ENCODE measurements at regions not wholly inside any gene's neighbourhood (a gene's known extent, or its start where the extent isn't known, plus 50 kb on each side); places are given as distances from the start of the nearest gene placed in this dataset.

DNA sequence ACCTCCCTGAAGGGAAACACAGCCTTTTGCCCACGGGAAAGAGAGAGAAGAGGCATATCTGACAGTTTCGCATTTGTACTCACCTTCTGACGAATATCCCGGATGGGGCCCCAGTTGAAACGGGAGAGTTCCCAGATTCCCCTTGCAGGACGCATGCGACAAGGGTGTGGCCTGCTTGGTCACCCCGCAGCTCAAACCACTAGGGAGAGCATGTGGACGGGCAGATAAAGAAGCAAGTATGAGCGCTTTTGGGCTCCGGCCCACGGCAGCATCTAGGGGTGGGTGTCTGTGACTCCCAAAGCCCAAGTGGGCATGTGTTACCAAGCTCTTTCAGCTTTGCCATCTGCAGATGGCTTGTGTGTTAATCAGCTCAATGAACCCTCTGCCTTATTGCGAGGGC lies 70.1 kb upstream of the MED14 start:
- Histone ChIP-seq H3K23ac (ENCODE audit: insufficient read length, low read depth, low read length) (no peak overlapping the region), H3K18ac (ENCODE audit: insufficient read length, low read depth, low read length) (no peak overlapping the region), H2BK120ac (ENCODE audit: low read depth, low read length, poor library complexity, severe bottlenecking) (no peak overlapping the region), H4K5ac (ENCODE audit: insufficient read length, low read depth, low read length) (no peak overlapping the region), H2BK15ac (ENCODE audit: low read depth, low read length) (no peak overlapping the region), H3K27me3 (ENCODE audit: insufficient read depth, low read length) (no peaks in the 10 kb centered on the region), H4K91ac (ENCODE audit: insufficient read length, low read depth, low read length) (no peak overlapping the region), H4K20me1 (ENCODE audit: control insufficient read depth, insufficient read depth, insufficient read length) (no peaks in the 10 kb centered on the region), H3K9ac (ENCODE audit: extremely low read depth, insufficient read length, low read length) (no peak overlapping the region), H4K8ac (replicated peaks; ENCODE audit: insufficient read length, low read depth, low read length) (no peak overlapping the region), H2AFZ (ENCODE audit: low read length) (no peak overlapping the region), H3K27ac (ENCODE audit: insufficient read length, low read depth, low read length) (no peak overlapping the region), H3K4ac (ENCODE audit: low read depth, low read length) (no peak overlapping the region), H3K79me2 (ENCODE audit: insufficient read depth, low read length) (no peaks in the 10 kb centered on the region), H2BK20ac (ENCODE audit: low read depth, low read length, poor library complexity, severe bottlenecking) (no peak overlapping the region), H3K23me2 (ENCODE audit: insufficient read length, low read depth, low read length, poor library complexity, severe bottlenecking) (no peaks in the 10 kb centered on the region), H2BK5ac (ENCODE audit: insufficient read length, low read length) (no peak overlapping the region), H3K9me3 (ENCODE audit: control insufficient read depth, low read depth, low read length) (peaks cover 10% of the 10 kb centered on the region), H3K14ac (ENCODE audit: insufficient read depth, low read length) (no peak overlapping the region), H2AK5ac (ENCODE audit: insufficient read length, low read length) (no peak overlapping the region), H3K79me1 (ENCODE audit: insufficient read depth, low read depth, low read length, poor library complexity, severe bottlenecking) (no peaks in the 10 kb centered on the region), H3K4me1 (ENCODE audit: insufficient read depth, low read length) (no peaks in the 10 kb centered on the region), H3K4me2 (ENCODE audit: insufficient read depth, insufficient read length, low read length) (no peak overlapping the region), H3T11ph (ENCODE audit: low read length) (no peak overlapping the region), H3K56ac (ENCODE audit: insufficient read length, low read depth, low read length) (no peak overlapping the region), H2BK12ac (ENCODE audit: insufficient read length, low read depth, low read length) (no peak overlapping the region)
- no peak for TF ChIP-seq CTCF (conservative IDR thresholded peaks at IDR 0.05)
- Mint-ChIP-seq H3K9me3 (peaks cover 55 to 57% of the 10 kb centered on the region in 2 experiments), H3K27me3 (ENCODE audit: low read depth) (no peaks in the 10 kb centered on the region), H3K27ac (no peak overlapping the region), H3K36me3 (ENCODE audit: insufficient read depth in 1 of 3, low read depth in 3 of 3) (peaks cover 4 to 11% (median 10%) of the 10 kb centered on the region in 3 experiments; a peak in 6 of 7 replicates), H3K4me1 (peaks cover 7 to 8% of the 10 kb centered on the region in 2 experiments; a peak in 3 of 4 replicates), H3K4me3 (no peak overlapping the region)
- no peak for DNase-seq
- WGBS (ENCODE audit: extremely low coverage, insufficient read length, low lambda C conversion rate): no CpG with 5 or more reads among the region's 13 CpGs
